ENCODE measurements at regions not wholly inside any gene's neighbourhood (a gene's known extent, or its start where the extent isn't known, plus 50 kb on each side); places are given as distances from the start of the nearest gene placed in this dataset.

DNA sequence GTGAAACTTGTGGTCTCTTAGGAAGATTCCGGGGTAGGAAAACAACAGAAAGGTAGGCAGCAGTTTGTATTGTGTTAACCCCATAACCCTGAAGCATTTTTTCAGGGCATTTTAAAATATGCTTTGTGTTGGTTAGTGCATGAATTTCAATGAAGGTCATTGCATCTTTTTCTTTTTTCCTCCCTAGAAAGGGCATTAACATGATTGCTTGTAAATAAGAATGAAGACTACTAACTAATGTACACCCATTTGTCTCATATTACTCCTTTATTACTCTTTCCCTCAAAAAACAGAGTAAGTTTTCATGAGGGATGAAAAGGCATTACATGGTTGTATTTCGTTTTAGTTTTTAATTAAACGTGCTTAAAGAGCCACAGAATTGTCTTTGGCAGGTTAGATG is 141.4 kb downstream of the OGFRL1 start:
- DNase-seq (ENCODE audit: low read depth) = no peak

DNA sequence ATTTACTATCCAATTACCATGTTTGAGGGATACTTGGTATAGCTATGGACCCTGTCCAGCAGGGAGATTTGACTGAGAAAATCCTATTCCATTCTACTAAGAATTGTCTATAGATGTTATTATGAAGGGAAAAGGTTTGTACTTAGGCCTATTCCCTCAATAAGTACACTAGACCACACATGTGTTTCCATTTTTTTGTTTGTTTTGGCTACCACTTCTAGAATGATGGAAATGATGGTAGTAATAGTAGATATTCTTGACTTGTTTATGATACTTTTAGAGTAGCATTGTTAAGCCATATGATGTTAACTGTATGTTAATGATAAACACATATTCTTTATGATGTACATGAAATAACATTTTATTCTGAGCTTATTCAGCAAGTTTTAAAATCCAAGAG is 144.8 kb downstream of the OGFRL1 start:
- DNase-seq (ENCODE audit: low read depth) = no peak

DNA sequence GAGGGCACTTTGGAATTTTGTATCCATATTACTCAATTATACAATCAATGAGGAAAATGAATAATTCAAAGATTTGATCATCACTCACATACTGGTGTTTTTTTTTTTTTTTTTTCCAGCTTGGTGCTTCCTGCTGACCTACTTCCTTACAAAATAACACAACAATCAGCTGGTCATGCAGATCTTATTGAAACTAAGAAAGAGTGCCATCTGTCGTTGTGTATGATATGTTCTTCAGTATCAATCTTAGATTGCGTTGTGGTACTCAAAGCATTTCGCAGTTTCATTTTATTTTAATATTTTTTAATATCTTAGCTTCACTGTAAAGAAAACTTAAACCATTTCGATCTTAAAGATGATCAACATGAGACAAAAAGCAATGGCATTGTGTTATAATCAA is 155.6 kb downstream of the OGFRL1 start:
- DNase-seq (ENCODE audit: low read depth) = no peak

DNA sequence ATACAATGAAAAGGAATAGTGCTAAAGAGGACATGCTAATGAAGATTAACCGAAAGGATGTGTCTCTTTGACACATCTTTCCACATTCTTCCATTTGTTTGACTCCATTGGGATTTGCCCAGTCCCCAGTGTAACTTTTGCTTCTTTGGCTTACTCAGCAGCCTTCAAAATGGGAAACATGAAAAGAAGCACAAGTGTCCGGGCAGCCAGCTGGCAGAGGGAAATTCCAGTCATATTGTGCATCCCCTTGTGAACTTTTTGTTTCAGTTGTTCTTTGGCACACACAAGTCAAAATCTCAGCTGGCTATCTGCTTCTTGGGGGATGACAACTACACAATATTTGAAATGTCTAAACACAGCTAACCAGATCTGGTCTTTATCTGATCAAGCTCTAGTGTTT is 157.4 kb downstream of the OGFRL1 start:
- DNase-seq (ENCODE audit: low read depth) = no peak

DNA sequence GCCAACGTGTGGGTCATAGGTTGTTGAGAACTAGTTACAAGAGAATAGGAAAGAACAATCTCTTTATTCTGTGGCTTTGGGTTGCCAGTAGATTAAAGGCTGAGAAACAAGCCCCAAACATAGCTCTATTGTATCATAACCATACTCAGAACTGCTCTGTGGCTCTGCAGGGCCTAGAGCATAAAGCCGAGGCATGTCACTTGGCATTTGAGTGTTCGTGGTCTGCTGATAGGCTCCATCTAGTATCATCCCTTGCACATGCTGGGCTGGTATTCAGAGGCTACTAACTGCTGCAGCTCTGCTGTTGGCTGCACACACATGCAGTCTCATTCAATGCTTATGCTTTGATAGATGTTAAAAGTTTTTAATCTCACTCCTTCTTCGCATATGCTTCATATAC is 157.9 kb downstream of the OGFRL1 start:
- no peak for DNase-seq (ENCODE audit: low read depth)

DNA sequence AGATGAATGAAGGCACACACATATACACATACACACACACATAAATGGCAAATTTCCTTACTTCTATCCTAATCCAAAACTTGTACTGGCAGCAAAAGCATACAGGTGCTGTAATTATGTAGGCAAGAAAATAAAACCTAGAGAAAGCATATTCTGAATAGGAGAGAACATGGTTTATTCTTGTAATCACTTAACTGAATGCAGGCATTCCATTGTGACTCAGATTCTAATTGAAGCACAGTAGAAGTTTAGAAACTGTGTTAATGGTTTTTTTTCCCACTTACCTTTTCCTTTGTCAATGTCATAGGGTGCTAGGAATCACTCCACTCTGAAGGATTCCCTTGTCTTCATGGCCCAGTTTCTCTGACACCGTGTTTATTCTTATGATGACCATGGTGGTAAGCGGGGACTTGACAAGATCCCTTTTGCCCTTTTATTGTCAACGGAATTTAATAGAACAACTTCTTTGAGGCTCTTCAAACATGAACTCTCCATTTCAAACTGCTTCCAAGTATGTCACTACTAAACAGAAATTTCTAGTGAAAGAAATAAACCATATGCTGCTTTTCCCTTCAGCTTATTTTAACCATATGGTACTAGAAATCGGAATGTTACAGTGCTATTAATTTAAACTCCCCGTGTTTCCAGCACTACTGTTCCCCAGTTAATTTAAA is 164.2 kb downstream of the OGFRL1 start:
- DNase-seq (ENCODE audit: low read depth) = no peak

DNA sequence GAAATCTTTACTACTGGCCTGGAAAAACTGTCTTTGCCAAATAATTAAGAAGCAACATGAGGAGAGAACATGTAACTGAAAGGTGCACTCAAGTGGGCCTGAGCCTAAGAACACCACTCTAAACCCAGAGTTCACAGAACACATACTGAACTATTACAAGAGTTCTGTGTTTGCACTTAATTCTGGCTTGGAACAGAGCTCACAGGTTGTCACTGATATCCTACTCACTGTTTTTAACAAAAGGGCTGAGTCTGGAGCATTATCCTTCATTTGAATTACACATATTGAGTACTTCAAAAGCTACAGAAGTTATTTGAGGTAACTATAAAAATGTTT is 164.7 kb downstream of the OGFRL1 start:
- DNase-seq (ENCODE audit: low read depth) = no peak

DNA sequence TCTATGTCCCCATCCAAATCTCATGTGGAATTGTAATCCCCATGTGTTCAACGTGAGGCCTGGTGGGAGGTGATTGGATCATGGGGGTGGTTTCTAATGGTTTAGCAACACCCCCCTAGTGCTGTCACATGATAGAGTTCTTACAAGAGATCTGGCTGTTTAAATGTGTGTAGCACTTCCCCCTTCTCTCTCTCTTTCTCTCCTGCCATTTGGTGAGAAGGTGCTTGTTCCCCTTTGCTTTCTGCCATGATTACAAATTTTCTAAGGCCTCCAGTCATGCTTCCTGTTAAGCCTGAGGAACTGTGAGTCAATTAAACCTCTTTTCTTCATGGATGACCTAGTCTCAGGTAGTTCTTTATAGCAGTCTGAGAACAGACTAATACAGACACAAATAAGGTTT is 165.4 kb downstream of the OGFRL1 start:
- no peak for DNase-seq (ENCODE audit: low read depth)

DNA sequence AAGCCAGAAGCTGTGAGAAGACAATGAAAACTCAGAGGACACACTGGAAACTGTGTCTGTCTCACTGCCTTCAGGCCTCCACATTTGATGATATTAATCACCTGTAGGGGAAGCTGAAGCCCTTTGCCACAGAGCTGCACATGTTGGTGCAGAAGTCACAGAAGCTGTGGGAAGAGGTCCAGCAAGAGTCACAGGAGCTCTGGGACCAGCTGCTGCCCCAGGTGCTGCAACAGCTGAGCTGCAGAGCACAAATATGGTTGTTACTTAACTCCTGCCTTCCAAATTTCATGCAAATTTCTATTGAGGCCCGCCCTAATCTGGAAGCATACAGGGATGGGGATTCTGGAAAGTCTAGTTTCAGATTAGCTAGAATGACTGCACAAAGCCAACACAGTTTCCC is 169.3 kb downstream of the OGFRL1 start:
- DNase-seq (ENCODE audit: low read depth) = no peak

DNA sequence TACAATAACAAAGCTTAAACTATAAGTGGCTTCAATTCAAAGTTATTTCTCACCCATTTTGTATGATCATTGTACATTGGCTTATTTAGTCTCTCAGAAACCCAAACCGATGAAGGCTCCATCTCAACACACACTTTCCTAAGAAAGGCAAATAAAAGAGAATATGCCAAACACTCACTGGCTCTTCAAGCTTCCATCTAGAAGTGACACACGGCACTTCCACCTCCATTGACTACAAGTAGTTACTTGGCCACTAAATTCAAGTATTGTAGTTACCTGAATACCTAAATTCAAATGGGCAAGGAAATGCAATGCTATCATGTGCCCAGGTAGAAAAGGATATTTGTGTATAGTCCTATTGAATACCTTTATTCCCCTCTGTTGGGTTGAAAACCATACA is 170.6 kb downstream of the OGFRL1 start:
- DNase-seq (ENCODE audit: low read depth) = no peak

DNA sequence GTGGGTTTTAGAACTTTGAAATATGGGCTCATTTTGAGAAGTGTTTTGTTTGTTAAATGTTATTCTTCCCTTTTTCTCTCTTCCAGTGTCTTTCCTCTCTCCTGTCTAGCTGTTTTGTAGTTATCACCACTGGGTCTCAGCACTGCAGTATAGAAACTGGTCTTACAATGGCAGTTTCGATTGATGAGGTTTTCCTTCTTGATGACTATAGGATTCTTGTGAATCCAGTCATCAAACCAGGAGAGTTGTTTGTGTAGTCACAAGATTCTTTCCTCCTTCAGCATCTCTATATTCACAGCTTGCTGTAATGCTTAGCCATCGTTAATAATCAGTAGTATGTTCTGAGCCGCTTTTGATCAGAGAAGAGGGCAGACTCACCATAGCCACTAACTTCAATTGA is 172.3 kb downstream of the OGFRL1 start:
- no peak for DNase-seq (ENCODE audit: low read depth)

DNA sequence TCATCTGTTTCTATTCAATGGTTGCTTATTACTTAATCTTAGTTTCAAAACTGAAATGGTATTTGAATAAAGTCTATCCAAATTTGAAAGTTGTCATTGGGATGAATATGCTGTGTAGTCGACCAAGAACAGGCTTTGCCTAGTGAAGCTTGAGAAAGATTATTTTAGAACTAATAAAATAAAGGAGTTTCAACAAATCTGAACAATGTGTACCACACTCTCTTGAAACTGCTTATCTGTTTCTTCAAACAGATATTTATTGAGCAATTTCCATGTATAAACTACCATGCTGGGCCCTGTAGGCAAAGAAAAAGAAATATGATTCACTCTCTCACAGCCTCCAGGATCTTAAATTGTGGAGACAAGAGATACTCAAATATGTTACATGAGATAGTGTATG is 174.4 kb downstream of the OGFRL1 start:
- DNase-seq (ENCODE audit: low read depth) = no peak

DNA sequence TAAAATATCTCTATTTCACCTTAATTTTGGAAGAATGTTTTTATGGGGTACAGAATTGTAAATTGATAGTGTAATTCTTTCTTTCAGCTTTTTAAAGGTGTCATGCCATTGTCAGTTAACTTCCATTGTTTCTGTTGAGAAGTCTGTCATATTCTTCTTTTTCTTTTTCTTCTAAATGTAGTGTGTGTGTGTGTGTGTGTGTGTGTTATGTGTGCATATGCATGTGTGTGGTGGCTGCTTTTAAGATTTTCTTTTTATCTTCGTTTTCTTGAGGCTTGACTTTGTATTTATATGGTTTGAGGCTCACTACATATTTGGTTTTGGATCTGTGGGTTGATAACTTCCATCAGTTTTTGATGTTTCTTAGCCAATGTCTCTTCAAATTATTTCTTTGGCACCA is 176.5 kb downstream of the OGFRL1 start:
- DNase-seq (ENCODE audit: low read depth) = no peak

DNA sequence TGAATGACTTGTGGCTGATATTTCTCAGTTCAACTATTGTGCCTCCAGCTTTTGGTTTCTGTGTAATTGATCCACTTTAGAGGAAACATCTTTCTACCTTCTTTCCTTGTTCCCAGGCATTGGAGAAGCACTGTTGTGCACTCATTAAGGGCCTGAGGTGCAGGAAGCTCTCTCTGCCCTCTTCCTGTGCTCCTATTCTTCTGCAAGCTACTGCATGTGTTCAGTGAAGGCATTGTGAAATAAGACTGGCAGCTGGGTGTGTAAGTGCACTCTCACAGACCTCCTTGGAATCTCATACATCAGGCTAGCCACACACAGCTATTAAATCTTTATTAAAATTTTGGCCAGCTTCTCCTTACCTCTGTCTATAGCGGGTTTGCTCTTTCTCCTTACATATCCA is 177.8 kb downstream of the OGFRL1 start:
- DNase-seq (ENCODE audit: low read depth) = no peak

DNA sequence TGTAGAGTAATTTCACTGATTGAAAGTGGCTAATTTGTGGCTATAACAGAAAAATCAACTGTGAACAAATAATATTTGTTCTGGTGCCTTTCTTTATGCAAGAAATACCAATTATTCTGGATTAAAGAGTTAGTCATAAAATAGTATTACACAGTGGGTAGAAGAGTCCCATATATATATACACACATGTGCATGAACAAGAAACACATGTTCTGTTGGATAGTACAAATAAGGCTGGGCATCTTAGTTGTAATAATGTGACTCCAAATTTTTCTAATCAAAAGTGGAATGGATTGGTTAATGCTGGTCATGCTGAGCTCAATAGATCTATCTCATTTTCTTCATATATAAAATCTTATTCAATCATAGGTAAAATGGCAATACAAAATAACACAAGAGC is 179.4 kb downstream of the OGFRL1 start:
- DNase-seq (ENCODE audit: low read depth) = no peak

DNA sequence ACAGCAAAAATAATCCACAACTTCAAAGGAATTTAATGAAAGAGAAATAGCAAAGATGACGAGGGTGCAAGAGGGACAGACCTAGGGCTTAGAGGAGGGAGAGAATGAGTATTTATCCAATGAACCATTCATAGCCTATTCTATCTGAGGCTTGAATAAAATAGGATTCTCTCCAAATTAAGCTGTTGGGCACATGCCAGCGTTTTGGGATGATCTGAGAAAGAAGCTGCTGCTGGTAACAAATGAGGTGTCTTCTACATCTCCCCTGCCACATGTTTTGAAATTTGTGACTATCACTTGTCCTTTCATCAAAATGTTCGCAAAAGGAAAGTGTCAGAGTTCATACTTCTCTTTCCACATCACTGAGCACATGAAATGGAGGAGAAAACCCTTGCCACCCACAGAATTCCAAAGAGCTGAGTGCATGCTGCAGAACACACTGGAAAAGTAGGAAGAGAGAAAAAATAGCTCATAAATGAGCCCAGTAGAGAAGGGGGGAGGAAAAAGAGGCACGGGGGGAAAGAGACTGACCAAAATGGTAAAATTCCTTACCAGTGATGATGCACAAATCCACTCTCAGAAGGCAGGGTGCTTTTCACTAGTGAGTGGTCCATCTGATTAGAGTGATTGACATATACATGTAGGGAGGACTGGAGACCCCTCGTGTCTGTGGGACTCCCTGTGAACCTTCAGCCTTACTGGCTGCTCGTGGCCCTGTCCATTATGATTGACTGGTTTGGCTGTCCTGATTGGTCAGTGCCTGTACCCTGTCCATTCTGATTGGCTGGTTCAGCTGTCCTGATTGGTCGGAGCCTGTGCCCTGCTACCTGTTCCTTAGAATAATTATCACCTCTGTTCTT is 180.5 kb downstream of the OGFRL1 start:
- no peak for DNase-seq (ENCODE audit: low read depth)

DNA sequence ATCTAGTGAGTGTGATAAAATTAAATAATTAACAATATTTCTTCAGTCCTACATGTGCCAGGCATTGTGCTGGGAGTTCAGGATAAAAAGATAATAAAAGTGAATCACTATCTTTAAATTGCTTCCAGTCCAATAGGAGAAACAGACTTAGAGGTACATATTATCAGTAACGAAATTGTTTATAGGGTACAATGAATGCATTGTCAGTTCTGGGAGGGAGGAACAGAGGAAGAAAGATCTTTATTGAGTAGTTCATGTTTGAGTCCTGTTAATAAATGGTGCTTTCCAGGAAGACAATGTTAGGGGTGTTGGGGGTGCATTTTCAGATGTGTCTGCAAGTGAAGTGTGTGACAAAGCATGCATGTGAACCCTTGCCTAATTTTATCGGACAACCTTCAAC is 183.1 kb downstream of the OGFRL1 start:
- DNase-seq (ENCODE audit: low read depth) = no peak

DNA sequence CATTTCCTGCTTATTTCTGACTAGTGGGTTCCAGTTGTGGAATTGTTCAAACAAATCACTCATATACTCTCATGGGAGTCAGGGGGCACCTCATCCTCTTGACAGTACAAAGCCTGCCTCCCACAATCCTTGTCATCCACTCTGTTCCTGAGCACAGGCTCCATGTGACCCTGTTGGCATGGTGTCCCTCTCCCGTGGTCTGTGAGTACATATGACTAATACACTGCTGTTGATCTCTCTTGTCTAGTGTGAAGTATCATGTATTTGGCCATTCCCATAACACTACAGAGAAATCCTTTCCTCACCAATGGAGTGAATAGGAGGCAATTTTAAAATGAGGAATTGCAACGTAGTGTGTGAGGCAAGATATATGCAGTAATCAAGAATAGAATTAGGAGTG is 185.3 kb downstream of the OGFRL1 start:
- DNase-seq (ENCODE audit: low read depth) = no peak

DNA sequence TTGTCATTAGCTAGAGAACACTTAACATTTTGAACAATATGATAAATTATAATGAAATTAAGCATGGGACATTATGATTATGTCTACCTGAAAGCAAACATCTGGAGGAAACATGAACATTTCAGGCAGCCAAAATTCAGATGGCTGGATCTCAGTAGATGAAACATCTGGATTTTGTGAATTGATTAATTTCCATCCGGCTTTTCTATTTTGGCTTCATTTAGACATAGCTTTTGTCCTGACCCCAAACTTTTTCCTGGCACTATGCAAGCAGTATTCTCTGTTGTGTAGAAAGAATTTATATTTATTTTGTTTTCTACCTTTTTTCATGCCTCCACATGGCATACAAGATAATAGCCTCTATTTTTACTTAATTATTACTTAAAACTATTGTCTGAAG is 186.3 kb downstream of the OGFRL1 start:
- peak; percentile 41 for DNase-seq (ENCODE audit: low read depth)

DNA sequence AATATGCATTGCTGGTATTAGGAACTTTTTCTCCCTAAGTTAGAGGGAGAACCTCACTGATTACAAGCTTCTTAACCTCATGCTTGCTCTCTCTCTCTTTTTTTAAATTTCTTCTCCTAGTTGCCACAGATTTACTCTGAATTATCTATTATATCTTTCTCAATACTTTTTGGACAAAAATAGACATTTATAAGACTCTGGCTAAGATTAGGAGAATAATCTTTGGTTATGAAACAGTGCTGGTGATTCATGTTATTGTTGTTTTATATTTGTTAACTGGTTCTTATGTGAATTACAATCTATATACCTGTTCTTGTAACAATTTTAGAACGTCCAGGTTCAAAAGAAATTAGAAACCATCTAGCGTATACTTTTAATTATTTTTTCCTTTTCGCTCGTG is 187.8 kb downstream of the OGFRL1 start:
- no peak for DNase-seq (ENCODE audit: low read depth)

DNA sequence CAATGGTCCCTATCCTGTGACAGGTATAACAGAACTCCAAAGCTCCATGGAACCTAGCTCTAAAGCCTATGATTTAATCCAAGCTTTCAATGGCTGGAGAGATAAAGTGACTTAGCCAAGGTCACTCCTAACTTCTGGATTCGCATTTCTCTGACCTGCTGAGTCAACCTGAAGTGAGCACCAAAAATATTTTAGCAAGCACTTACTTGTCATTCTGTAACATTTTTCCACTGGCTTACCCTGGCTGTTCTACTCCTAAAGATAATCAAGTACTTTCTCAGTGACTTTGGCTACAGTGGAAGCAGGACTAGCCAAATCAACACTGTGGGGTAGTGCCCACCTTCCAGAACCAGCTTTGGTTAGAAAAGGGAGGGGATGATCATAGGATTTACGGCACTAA is 188.3 kb downstream of the OGFRL1 start:
- no peak for DNase-seq (ENCODE audit: low read depth)

DNA sequence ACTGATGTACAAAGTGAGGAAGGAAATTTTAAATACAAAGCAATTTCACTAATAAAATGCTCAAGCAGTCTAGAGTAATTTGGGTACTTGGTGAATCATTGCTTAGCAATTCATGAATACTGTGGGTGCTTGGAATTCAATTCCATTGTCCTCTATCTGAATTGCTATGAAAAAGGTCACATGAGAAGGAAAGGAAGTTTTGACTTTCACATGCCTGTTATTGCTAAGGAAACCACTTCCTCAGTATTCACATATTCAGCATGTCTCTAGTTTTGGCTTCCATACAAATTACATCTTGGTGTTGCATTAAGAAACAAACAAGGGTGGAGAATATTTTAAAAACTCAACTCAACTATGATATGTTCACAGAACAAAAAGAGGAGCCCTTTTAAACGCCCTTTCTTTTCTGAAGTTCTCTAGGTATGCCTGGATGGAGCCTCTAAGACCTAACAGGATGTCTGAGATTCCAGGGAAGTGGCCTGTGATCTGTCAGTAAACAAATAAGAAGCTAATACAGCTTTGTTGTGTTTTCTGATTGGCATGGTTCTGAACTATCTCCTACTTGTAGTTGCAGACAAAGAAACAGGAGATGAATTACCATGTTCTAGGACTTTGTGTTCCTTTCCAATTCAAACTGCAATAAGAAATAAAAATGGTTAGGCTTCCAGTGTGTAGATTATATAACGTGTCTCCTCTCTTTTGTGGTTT is 190.4 kb downstream of the OGFRL1 start:
- DNase-seq (ENCODE audit: low read depth) = peak; percentile 11

DNA sequence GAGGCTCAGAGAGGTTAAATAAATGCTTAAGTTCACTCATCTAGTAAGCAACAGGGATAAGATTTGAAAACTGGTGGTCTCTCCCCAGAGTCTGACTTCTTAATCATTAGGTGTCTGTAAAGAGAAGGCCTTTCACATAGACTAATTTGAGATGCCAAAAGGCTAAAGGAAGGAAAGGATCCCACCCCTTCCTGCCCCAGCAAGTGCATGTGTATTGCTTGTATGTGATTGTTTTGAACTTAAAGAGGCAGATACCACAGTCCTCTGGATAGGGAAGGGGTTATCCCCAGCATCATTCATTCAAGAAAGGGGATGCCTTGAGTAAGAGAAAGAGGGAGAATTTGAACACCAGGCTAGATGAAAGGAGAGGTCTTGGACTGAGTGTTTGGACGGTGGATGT is 192.0 kb downstream of the OGFRL1 start:
- no peak for DNase-seq (ENCODE audit: low read depth)

All from forelimb muscle (tissue), 1 donor.